ENCODE measurements at regions not wholly inside any gene's neighbourhood (a gene's known extent, or its start where the extent isn't known, plus 50 kb on each side); places are given as distances from the start of the nearest gene placed in this dataset.

GRCh38 chr4:102139132-102139573 lies 206.1 kb downstream of the SLC39A8 start:
- no peaks in the 10 kb centered on the region for H3K36me3 ChIP-seq (ENCODE audit: insufficient read depth, low read length)
- H3K9me3 ChIP-seq (ENCODE audit: low read length): no peaks in the 10 kb centered on the region
- no peak overlapping the region for H3K4me3 ChIP-seq (ENCODE audit: low read length)
- CTCF ChIA-PET: no interaction called here
- no peak overlapping the region for H3K27ac Mint-ChIP-seq
- no peaks in the 10 kb centered on the region for H3K4me1 Mint-ChIP-seq
- no peak overlapping the region for H3K4me3 Mint-ChIP-seq
- POLR2A ChIA-PET: no interaction called here
- no peaks in the 10 kb centered on the region for H3K36me3 Mint-ChIP-seq
- no peaks in the 10 kb centered on the region for H3K4me1 ChIP-seq (ENCODE audit: insufficient read depth, low read length)
- no peak overlapping the region for H3K27ac ChIP-seq (ENCODE audit: low read depth, low read length)
- H3K27me3 ChIP-seq (ENCODE audit: insufficient read depth, low read length, poor library complexity, severe bottlenecking): no peaks in the 10 kb centered on the region
- no peaks in the 10 kb centered on the region for H3K9me3 Mint-ChIP-seq
- DNase-seq: no peak
- peaks cover 3 to 5% of the 10 kb centered on the region in 2 donors for H3K27me3 Mint-ChIP-seq

DNA sequence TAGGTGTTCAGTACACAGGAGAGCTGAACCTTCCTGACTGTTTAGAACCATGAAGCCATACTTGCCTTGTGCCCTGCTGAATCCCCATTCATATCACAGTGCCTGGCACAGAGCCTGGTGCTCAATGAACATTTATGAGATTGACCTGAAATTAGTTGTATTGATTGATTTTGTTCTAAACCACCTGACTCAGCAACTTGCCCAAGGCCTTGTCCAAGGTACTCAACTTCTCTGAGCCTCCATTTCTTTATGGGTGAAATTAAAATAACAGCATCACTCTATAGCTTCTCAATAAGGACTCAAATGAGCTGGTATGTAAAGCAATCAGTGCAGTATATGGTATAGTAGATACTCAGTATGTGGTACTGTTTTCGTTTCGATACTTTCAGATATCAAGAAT lies 208.1 kb downstream of the SLC39A8 start:
- DNase-seq: no peak

DNA sequence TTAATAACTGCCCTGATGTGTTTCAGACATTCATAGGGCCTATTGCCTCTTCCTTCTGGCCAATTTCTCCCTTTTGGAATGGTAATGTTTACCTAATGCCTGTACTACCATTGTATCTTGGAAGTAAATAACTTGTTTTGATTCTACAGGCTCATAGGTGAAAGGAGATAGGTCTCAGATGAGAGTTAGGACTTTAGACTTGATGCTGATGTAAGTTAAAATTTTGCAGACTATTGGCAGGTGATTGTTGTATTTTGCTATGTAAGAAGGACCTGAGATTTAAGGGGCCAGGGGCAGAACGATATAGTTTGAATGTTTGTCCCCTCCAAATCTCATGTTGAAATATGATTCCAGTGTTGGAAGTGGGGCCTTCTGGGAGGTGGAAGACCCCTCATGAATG lies 215.5 kb downstream of the SLC39A8 start:
- Histone ChIP-seq H3K27ac (ENCODE audit: low read depth, low read length) (no peak overlapping the region), H3K36me3 (ENCODE audit: insufficient read depth, low read length) (no peaks in the 10 kb centered on the region), H3K4me1 (ENCODE audit: insufficient read depth, low read length) (no peaks in the 10 kb centered on the region), H3K9me3 (ENCODE audit: low read length) (no peaks in the 10 kb centered on the region), H3K4me3 (ENCODE audit: low read length) (no peak overlapping the region), H3K27me3 (ENCODE audit: insufficient read depth, low read length, poor library complexity, severe bottlenecking) (no peaks in the 10 kb centered on the region)
- H3K9me3 Mint-ChIP-seq: peaks cover 5 to 20% (median 10%) of the 10 kb centered on the region in 5 donors
- H3K36me3 Mint-ChIP-seq: peaks cover 0 to 7% (median 0%) of the 10 kb centered on the region in 3 donors
- H3K4me3 Mint-ChIP-seq: no peak overlapping the region
- H3K4me1 Mint-ChIP-seq: no peaks in the 10 kb centered on the region
- DNase-seq: no peak
- ChIA-PET POLR2A (no interaction called here), CTCF (no interaction called here)
- H3K27ac Mint-ChIP-seq: no peak overlapping the region
- peaks cover 3 to 20% of the 10 kb centered on the region in 2 donors for H3K27me3 Mint-ChIP-seq

More for the DNA sequence above, 208.1 kb downstream of the SLC39A8 start:
- no peak overlapping the region for H3K4me3 Mint-ChIP-seq
- Histone ChIP-seq H3K9me3 (ENCODE audit: low read length) (no peaks in the 10 kb centered on the region), H3K4me3 (ENCODE audit: low read length) (no peak overlapping the region), H3K27ac (ENCODE audit: low read depth, low read length) (no peak overlapping the region), H3K4me1 (ENCODE audit: insufficient read depth, low read length) (no peaks in the 10 kb centered on the region), H3K36me3 (ENCODE audit: insufficient read depth, low read length) (no peaks in the 10 kb centered on the region), H3K27me3 (ENCODE audit: insufficient read depth, low read length, poor library complexity, severe bottlenecking) (no peaks in the 10 kb centered on the region)
- ChIA-PET POLR2A (no interaction called here), CTCF (no interaction called here)
- H3K27me3 Mint-ChIP-seq: peaks cover 5 to 7% of the 10 kb centered on the region in 2 donors
- no peak overlapping the region for H3K27ac Mint-ChIP-seq
- H3K4me1 Mint-ChIP-seq: no peaks in the 10 kb centered on the region
- no peaks in the 10 kb centered on the region for H3K9me3 Mint-ChIP-seq
- H3K36me3 Mint-ChIP-seq: no peaks in the 10 kb centered on the region
